GM21367 (cell line): ENCODE measurements at regions not wholly inside any gene's neighbourhood (a gene's known extent, or its start where the extent isn't known, plus 50 kb on each side); places are given as distances from the start of the nearest gene placed in this dataset.

Experiments used
- ATAC-seq: cut with Tn5 transposase; IDR thresholded peaks from one replicate; pipeline ENCODE4 v1.9.1; 2021; ENCODE audit not compliant: unreplicated experiment

- ATAC-seq = no peak
Measured at GRCh38 chr1:56442290-56442877, 137.0 kb downstream of the PLPP3 start.

GRCh38 chr1:56441601-56442000 is 137.8 kb downstream of the PLPP3 start:
- no peak for ATAC-seq

GRCh38 chr1:56439610-56440264 is 139.6 kb downstream of the PLPP3 start:
- ATAC-seq = no peak

- ATAC-seq = no peak
Measured at GRCh38 chr1:56438901-56439551, 140.3 kb downstream of the PLPP3 start.

- ATAC-seq = no peak
Measured at GRCh38 chr1:56437959-56438358, 141.4 kb downstream of the PLPP3 start.

- no peak for ATAC-seq
Measured at GRCh38 chr1:56436912-56437417, 142.4 kb downstream of the PLPP3 start.

GRCh38 chr1:56436296-56436695 is 143.1 kb downstream of the PLPP3 start:
- ATAC-seq = no peak

GRCh38 chr1:56435434-56436262 is 143.7 kb downstream of the PLPP3 start:
- ATAC-seq = no peak

GRCh38 chr1:56434740-56435139 is 144.6 kb downstream of the PLPP3 start:
- no peak for ATAC-seq

- no peak for ATAC-seq
Measured at GRCh38 chr1:56434025-56434424, 145.3 kb downstream of the PLPP3 start.

GRCh38 chr1:56433056-56433577 is 146.2 kb downstream of the PLPP3 start:
- ATAC-seq = no peak

- no peak for ATAC-seq
Measured at GRCh38 chr1:56432166-56432971, 147.0 kb downstream of the PLPP3 start.

- ATAC-seq = no peak
Measured at GRCh38 chr1:56430141-56430839, 149.1 kb downstream of the PLPP3 start.

GRCh38 chr1:56429288-56429687 is 150.1 kb downstream of the PLPP3 start:
- no peak for ATAC-seq

- ATAC-seq = no peak
Measured at GRCh38 chr1:56426587-56427381, 152.6 kb downstream of the PLPP3 start.

GRCh38 chr1:56425494-56426037 is 153.8 kb downstream of the PLPP3 start:
- no peak for ATAC-seq

GRCh38 chr1:56424744-56425493 is 154.4 kb downstream of the PLPP3 start:
- no peak for ATAC-seq

GRCh38 chr1:56423716-56424115 is 155.6 kb downstream of the PLPP3 start:
- no peak for ATAC-seq
